A549 (cell line): ENCODE measurements at regions not wholly inside any gene's neighbourhood (a gene's known extent, or its start where the extent isn't known, plus 50 kb on each side); places are given as distances from the start of the nearest gene placed in this dataset.

Experiments
- ATAC-seq, 2 experiments: fragments of 200-7000 bp in 1 of 2; fragments of >200 bp in 1 of 2; cut with Nextera tagmentation in 1 of 2; cut with Tn5 transposase in 1 of 2; 3 replicates each; pipeline versions ENCODE4 v1.8.0 to v1.9.1; 2018 to 2020; ENCODE audit warnings: mild to moderate bottlenecking in 1 of 2, moderate library complexity in 1 of 2
- CTCF ChIA-PET: fragments of 300-600 bp; sonication (Branson Sonifier 250); formaldehyde crosslinking; extraction: SDS; loops from one replicate; lab custom pipeline; 2021; ENCODE audit warnings: antibody characterized with exemption, inconsistent platforms; lab: Yijun Ruan, JAX
- POLR2A ChIA-PET: fragments of 350-600 bp; formaldehyde crosslinking; extraction: SDS; loops from one replicate; lab custom pipeline; 2021; ENCODE audit warnings: antibody characterized with exemption, inconsistent platforms; lab: Yijun Ruan, JAX
- DNase-seq, 2 experiments: peaks; one replicate each; pipeline versions ENCODE4 v3.0.0 to v3.0.0-alpha.2; 2011 to 2016; ENCODE audit warnings: low read depth in 1 of 2, low spot score in 1 of 2
- FAIRE-seq: peaks from 2 replicates; lab custom pipeline; 2011; peaks lifted over from hg19 to GRCh38; lab: Jason Lieb, UNC
- H3K27ac ChIP-seq, 2 experiments: fragments of >200 bp; sonication (Bioruptor Twin); formaldehyde crosslinking; 3 replicates each; pipeline ENCODE4 v1.5.1; 2016 to 2017
- H3K4me1 ChIP-seq: fragments of >200 bp; sonication (Bioruptor Twin); formaldehyde crosslinking; 3 replicates; pipeline ENCODE4 v1.6.1; 2016
- H3K4me2 ChIP-seq: fragments of >200 bp; sonication (Bioruptor Twin); formaldehyde crosslinking; 3 replicates; pipeline ENCODE4 v1.6.1; 2016
- H3K4me3 ChIP-seq: fragments of >200 bp; sonication (Bioruptor Twin); formaldehyde crosslinking; 3 replicates; pipeline ENCODE4 v1.5.1; 2016
- H3K9me3 ChIP-seq: fragments of >200 bp; sonication (Bioruptor Twin); formaldehyde crosslinking; 3 replicates; pipeline ENCODE4 v1.6.1; 2016
- CBX2 ChIP-seq: fragments of 200-600 bp; sonication (generic); IDR thresholded peaks from 2 replicates; pipeline ENCODE4 v1.6.1; 2016; ENCODE audit warnings: low read depth, mild to moderate bottlenecking, borderline replicate concordance
- CHD2 ChIP-seq: fragments of 150-350 bp; IDR thresholded peaks from 2 replicates; pipeline ENCODE4 v1.6.1; 2014; ENCODE audit warnings: low read length; ENCODE audit not compliant: partially characterized antibody
- CHD4 ChIP-seq: fragments of 200-600 bp; sonication (generic); IDR thresholded peaks from 2 replicates; pipeline ENCODE4 v1.6.1; 2016; ENCODE audit warnings: antibody characterized with exemption, mild to moderate bottlenecking, borderline replicate concordance
- E2F6 ChIP-seq: IDR thresholded peaks from 2 replicates; pipeline ENCODE4 v1.6.1; 2012; ENCODE audit warnings: low read depth, borderline replicate concordance
- EHF ChIP-seq: fragments of 250-450 bp; sonication (Bioruptor Pico); IDR thresholded peaks from 2 replicates; pipeline ENCODE4 v1.5.0; 2020; ENCODE audit warnings: mild to moderate bottlenecking
- ESRRA ChIP-seq: fragments of 150-350 bp; IDR thresholded peaks from 2 replicates; pipeline ENCODE4 v1.6.1; 2014; ENCODE audit warnings: mild to moderate bottlenecking, low read length, borderline replicate concordance
- FOSB ChIP-seq: fragments of 250-450 bp; sonication (Bioruptor Pico); IDR thresholded peaks from 2 replicates; pipeline ENCODE4 v1.5.0; 2020; ENCODE audit warnings: mild to moderate bottlenecking, moderate library complexity
- FOSL2 ChIP-seq, 2 experiments: fragments of 450-650 bp in 1 of 2; fragments of >200 bp in 1 of 2; sonication (Bioruptor Twin) in 1 of 2; formaldehyde crosslinking; IDR thresholded peaks; 2 replicates each; pipeline versions ENCODE4 v1.5.0 to v1.6.1; 2016 to 2020; ENCODE audit warnings: mild to moderate bottlenecking in 1 of 2, moderate library complexity in 1 of 2
- FOXS1 ChIP-seq: fragments of 250-450 bp; sonication (Bioruptor Pico); IDR thresholded peaks from 2 replicates; pipeline ENCODE4 v1.5.0; 2020; ENCODE audit warnings: mild to moderate bottlenecking, moderate library complexity
- GATA3 ChIP-seq: IDR thresholded peaks from 2 replicates; pipeline ENCODE4 v1.6.1; 2012; ENCODE audit warnings: borderline replicate concordance
- HDAC2 ChIP-seq: fragments of 200-600 bp; sonication (generic); IDR thresholded peaks from 2 replicates; pipeline ENCODE4 v1.6.1; 2016
- HOXA7 ChIP-seq: fragments of 250-450 bp; sonication (Bioruptor Pico); IDR thresholded peaks from 2 replicates; pipeline ENCODE4 v1.5.0; 2020; ENCODE audit warnings: mild to moderate bottlenecking, moderate library complexity
- HOXB5 ChIP-seq: fragments of 250-450 bp; sonication (Bioruptor Pico); IDR thresholded peaks from 2 replicates; pipeline ENCODE4 v1.5.0; 2020; ENCODE audit warnings: mild to moderate bottlenecking, moderate library complexity
- JUNB ChIP-seq: fragments of >200 bp; sonication (Bioruptor Twin); formaldehyde crosslinking; IDR thresholded peaks from 2 replicates; pipeline ENCODE4 v1.6.1; 2016
- KDM1A ChIP-seq: fragments of 200-600 bp; sonication (generic); IDR thresholded peaks from 2 replicates; pipeline ENCODE4 v1.6.1; 2016; ENCODE audit warnings: low read depth, mild to moderate bottlenecking
- MAFK ChIP-seq: fragments of 450-650 bp; IDR thresholded peaks from 2 replicates; pipeline ENCODE4 v1.6.1; 2014; ENCODE audit not compliant: partially characterized antibody
- MAX ChIP-seq: IDR thresholded peaks from 2 replicates; pipeline ENCODE4 v1.6.1; 2012
- MYC ChIP-seq: IDR thresholded peaks from 2 replicates; pipeline ENCODE4 v1.6.1; 2012; ENCODE audit warnings: mild to moderate bottlenecking, inconsistent platforms, low read length, improper control_type of control experiment, borderline replicate concordance
- NFE2L2 ChIP-seq: fragments of 150-350 bp; conservative IDR thresholded peaks from 2 replicates; pipeline ENCODE4 v1.6.1; 2014; ENCODE audit warnings: low read length
- NR3C1 ChIP-seq: fragments of >200 bp; sonication (Bioruptor Twin); formaldehyde crosslinking; IDR thresholded peaks from 3 replicates; pipeline ENCODE4 v1.6.1; 2017
- RCOR1 ChIP-seq: fragments of 150-350 bp; IDR thresholded peaks from 2 replicates; pipeline ENCODE4 v1.6.1; 2014; ENCODE audit warnings: antibody characterized with exemption, low read length, low read depth
- RFX5 ChIP-seq: fragments of 450-650 bp; IDR thresholded peaks from 2 replicates; pipeline ENCODE4 v1.7.1; 2014; ENCODE audit warnings: antibody characterized with exemption, mild to moderate bottlenecking, moderate library complexity
- TFCP2L1 ChIP-seq: fragments of 250-450 bp; sonication (Bioruptor Pico); IDR thresholded peaks from 2 replicates; pipeline ENCODE4 v1.5.0; 2021; ENCODE audit warnings: mild to moderate bottlenecking
- ZC3H11A ChIP-seq: fragments of 450-650 bp; IDR thresholded peaks from 2 replicates; pipeline ENCODE4 v1.6.1; 2014; ENCODE audit warnings: antibody characterized with exemption, mild to moderate bottlenecking
- ZSCAN20 ChIP-seq: fragments of 250-450 bp; sonication (Bioruptor Pico); IDR thresholded peaks from 2 replicates; pipeline ENCODE4 v1.8.0; 2022; ENCODE audit warnings: mild to moderate bottlenecking, moderate library complexity
- WGBS: methylation state at CpG from one replicate; pipeline ENCODE4 v1.1.6; 2017; ENCODE audit errors: missing lambda C conversion rate; 5-methylcytosine and 5-hydroxymethylcytosine counted together

DNA sequence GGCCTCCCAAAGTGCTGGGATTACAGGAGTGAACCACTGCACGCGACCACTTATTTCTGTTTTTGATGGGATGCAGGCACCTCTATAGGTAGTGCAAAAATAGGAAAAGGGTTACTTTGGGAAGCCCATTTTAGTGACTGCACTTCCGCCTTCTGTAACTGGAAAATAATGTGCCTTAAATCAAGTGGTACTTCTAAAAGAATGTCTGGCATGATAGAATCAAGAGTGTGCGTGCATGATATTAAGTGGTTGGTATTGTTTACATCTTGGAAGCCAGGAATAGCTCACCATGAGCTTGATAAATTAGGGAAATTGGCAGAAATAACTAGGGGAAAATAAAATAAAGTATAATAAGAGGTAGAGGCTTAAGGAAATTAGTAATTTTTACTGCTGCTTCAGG lies 1067.0 kb downstream of the ADGRL2 start (continued):
- TF ChIP-seq ZSCAN20 (CRISPR knock-in tag): no peak
- TF ChIP-seq TFCP2L1 (CRISPR knock-in tag): no peak
- no peak for TF ChIP-seq FOSL2 (IDR thresholded peaks at IDR 0.05)
- no peak for TF ChIP-seq FOSL2 (CRISPR knock-in tag; IDR thresholded peaks at IDR 0.05)
- no peak for TF ChIP-seq JUNB
- TF ChIP-seq CBX2: no peak
- TF ChIP-seq NR3C1: no peak
- no peak for TF ChIP-seq RFX5

DNA sequence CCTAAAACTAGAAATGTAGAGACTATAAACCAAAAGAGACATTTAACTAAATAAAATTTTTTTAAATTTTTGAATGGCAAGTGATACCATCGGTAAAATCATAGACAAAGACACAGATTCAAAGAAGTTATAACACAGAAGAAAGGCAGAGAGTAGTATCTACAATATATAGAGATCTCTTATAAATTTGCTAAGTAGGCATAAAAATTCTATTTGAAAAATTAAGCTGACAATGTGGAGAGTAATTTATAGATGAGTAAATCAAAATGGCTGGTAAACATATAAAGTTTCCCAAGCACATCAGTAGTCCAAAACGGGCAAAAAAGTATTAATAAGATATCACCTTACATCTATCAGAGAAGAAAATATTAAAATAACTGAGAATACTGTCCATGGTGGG lies 1061.0 kb downstream of the ADGRL2 start:
- TF ChIP-seq NR3C1 (no peak), MAFK (peak; percentile 65)
- DNase-seq (no peak), ATAC-seq (no peak), FAIRE-seq (no peak)
- H3K4me3 ChIP-seq: no peak overlapping the region
- no peaks in the 10 kb centered on the region for H3K9me3 ChIP-seq
- ChIA-PET CTCF (no interaction called here), POLR2A (no interaction called here)
- no peak overlapping the region for H3K4me2 ChIP-seq
- H3K4me1 ChIP-seq: no peaks in the 10 kb centered on the region
- WGBS: 1% methylated on average over 2 of the region's 2 CpGs
- H3K27ac ChIP-seq: no peak overlapping the region

- POLR2A ChIA-PET: no interaction called here
- 4% methylated on average over 4 of the region's 4 CpGs for WGBS
- FAIRE-seq: no peak
Measured at GRCh38 chr1:82858031-82858430, 1057.3 kb downstream of the ADGRL2 start.

GRCh38 chr1:82849460-82849859 lies 1048.7 kb downstream of the ADGRL2 start:
- no peaks in the 10 kb centered on the region for H3K9me3 ChIP-seq
- 3% methylated on average over 2 of the region's 2 CpGs for WGBS
- no peaks in the 10 kb centered on the region for H3K4me1 ChIP-seq
- no peak for FAIRE-seq
- TF ChIP-seq FOSB (CRISPR knock-in tag): no peak
- TF ChIP-seq KDM1A: no peak
- TF ChIP-seq ZC3H11A: no peak
- TF ChIP-seq MYC: no peak
- no peak for TF ChIP-seq E2F6
- TF ChIP-seq HOXB5: no peak
- TF ChIP-seq ZSCAN20 (CRISPR knock-in tag): no peak
- no peak for TF ChIP-seq ESRRA
- no peak overlapping the region for H3K4me3 ChIP-seq
- ChIA-PET POLR2A (no interaction called here), CTCF (no interaction called here)
- no peak for ATAC-seq
- no peak overlapping the region for H3K4me2 ChIP-seq
- H3K27ac ChIP-seq: no peak overlapping the region
- DNase-seq: no peak

More at GRCh38 chr1:82858031-82858430, 1057.3 kb downstream of the ADGRL2 start:
- Histone ChIP-seq H3K9me3 (no peaks in the 10 kb centered on the region), H3K4me3 (no peak overlapping the region)
- no peak for ATAC-seq
- no peak for DNase-seq
- CTCF ChIA-PET: no interaction called here
- no peak for TF ChIP-seq GATA3
- no peak for TF ChIP-seq RFX5
- no peak for TF ChIP-seq RCOR1
- TF ChIP-seq HOXA7 (CRISPR knock-in tag): no peak
- TF ChIP-seq EHF (CRISPR knock-in tag): no peak
- no peak for TF ChIP-seq NFE2L2
- TF ChIP-seq, all 56 proteins: peak for 0
- Histone ChIP-seq H3K27ac (no peak overlapping the region), H3K4me1 (no peaks in the 10 kb centered on the region), H3K4me2 (no peak overlapping the region)

- ATAC-seq (no peak), DNase-seq (no peak), FAIRE-seq (no peak)
- ChIA-PET POLR2A (no interaction called here), CTCF (no interaction called here)
- Histone ChIP-seq H3K4me2 (no peak overlapping the region), H3K27ac (no peak overlapping the region), H3K4me1 (no peaks in the 10 kb centered on the region), H3K4me3 (no peak overlapping the region), H3K9me3 (no peaks in the 10 kb centered on the region)
- WGBS: 6% methylated on average over 1 of the region's 1 CpG
- no peak for TF ChIP-seq CBX2
- no peak for TF ChIP-seq RFX5
- TF ChIP-seq CHD4: no peak
- TF ChIP-seq CHD2: no peak
- TF ChIP-seq FOXS1 (CRISPR knock-in tag): no peak
- TF ChIP-seq HDAC2: no peak
- TF ChIP-seq MAX: no peak
- TF ChIP-seq RCOR1: no peak
Measured at GRCh38 chr1:82848043-82848442, 1047.3 kb downstream of the ADGRL2 start.
